NCI-H510A (cell line): ENCODE measurements at regions not wholly inside any gene's neighbourhood (a gene's known extent, or its start where the extent isn't known, plus 50 kb on each side); places are given as distances from the start of the nearest gene placed in this dataset.
"Not testable (repeated sequence)": the region's sequence is repeated elsewhere in the genome, so short reads cannot be mapped to it uniquely, and the experiment has no call there.

ENCODE experiments used
- DNase-seq: peaks from one replicate; lab custom pipeline; 2025; lab: John Stamatoyannopoulos, UW

DNA sequence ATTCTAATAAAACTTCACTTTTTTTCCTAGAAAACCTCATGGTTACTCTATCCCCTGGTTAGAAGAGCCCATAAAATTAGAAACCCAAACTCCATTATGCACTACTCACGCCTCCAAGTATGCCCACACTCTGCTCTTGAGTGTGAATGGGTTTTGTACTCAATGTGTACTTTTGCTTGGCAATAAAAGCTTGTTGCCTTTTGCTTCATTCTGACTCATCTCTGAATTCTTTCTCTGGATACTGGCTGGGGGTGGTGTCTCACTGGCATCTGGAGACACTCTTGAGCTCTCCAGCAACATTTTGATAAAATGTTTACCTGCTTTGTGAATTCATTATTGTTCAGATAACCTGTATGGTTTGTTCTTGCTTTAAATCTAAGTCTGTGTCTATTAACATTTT is 963.3 kb downstream of the TRAM1L1 start:
- DNase-seq = no peak

DNA sequence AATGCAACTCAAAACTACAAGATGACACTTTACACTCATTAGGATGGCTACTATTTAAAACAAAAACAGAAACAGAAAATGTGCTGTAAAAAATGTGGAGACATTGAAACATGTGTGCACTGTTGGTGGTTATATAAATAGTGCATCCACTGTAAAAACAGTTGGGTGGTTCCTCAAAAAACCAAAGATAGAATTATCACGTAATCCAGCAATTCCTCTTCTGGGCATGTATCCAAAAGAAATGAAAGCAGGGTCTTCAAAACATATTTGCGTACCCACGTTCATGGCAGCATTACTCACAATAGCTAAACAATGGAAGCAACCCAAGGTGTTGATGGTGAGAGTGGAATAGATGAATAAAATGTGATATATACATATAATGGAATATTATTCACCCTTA is 967.2 kb downstream of the TRAM1L1 start:
- no peak for DNase-seq

DNA sequence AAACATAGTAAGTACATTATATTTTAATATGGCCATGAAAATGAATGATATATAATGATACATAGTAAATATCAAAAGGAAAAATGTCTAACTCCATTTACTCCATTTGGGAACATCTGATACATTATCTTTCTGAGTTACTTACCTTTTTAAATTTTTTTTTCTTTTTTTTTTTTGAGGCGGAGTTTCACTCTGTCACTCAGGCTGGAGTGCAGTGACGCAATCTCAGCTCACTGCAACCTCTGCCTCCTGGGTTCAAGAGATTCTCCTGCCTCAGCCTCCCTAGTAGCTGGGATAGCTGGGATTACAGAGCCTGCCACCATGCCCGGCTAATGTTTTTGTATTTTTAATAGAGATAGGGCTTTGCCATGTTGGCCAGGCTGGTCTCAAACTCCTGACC is 972.5 kb downstream of the TRAM1L1 start:
- DNase-seq = not testable (repeated sequence)

DNA sequence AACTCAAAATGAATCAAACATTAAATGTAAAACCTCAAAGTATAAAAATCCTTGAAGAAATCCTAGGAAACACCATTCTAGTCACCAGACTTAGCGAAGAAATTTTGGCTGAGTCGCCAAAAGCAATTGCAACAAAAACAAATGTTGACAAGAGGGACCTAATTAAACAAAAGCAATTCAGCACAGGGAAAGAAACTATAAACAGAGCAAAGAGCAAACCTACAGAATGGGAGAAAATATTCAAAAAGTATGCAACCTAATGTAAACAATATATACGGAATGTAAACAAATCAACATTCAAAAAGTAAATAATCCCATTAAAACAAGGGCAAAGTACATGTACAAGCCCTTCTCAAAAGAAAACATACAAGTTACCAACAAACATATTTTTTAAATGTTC is 974.7 kb downstream of the TRAM1L1 start:
- no peak for DNase-seq

DNA sequence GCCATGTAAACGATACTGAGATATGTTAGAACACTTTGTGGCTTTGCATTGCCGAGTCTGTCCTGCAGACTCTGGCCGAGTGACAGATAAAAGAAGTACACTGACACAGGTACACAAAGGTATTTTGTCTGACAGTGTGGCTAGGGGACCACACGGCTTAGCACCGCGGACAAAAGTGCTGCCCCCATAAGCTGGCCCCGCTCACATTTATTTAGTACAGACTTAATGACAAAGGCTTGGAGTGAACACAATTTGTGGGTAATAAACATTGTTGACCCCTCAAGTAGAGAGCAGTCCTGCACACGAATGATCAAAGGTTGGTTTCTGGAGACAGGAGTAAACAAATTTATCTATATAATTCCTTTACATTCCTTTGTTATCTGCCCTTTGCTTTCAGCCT is 976.8 kb downstream of the TRAM1L1 start:
- no peak for DNase-seq

DNA sequence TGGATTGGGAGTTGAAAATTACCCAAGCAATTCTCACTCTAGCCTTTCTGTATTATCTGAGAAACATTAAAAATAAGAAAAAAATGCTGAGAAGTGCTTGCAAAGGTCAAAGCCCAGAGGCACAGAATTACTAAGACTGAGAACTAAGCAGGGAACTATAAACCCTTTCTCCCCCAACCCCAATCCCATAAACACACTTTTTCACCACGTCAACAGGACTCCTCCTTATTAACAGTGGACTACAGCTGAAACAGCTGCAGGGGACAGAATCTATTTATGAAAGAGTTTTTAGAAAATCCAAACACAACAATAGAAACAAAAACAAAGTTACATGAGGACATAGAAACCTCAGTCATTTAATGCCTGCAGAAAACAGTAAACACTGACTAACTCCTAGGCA is 984.1 kb downstream of the TRAM1L1 start:
- DNase-seq = no peak

DNA sequence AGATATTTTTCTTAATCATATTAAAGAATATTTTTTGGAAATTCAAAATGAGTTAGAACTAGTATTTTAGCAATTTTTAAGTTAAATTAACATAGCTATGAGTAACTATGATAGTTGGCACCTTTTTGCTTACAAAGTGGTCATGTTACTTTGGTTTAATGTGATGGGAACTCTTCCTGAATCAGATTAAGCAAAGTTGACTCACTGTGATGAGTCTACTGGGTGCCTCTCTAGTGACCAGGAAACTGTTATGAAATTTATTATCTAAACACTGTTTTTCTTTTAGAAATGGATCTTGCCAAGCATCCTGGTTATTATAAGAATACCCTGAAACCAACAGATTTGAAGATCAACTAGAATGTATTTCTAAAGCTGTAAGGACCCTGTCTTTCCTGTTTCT is 985.8 kb downstream of the TRAM1L1 start:
- DNase-seq = no peak

DNA sequence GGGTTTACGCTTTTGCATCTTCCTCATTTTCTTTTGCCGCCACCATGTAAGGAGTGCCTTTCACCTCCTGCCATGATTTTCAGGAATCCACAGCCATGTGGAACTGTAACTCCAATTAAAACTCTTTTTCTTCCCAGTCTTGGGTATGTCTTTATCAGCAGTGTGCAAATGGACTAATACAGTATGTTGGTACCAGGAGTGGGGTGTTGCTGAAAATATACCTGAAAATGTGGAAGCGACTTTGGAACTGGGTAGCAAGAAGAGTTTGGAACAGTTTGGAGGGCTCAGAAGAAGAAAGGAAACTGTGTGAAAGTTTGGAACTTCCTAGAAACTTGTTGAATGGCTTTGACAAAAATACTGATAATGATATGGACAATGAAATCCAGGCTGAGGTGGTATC is 983.9 kb upstream of the NDST4 start:
- DNase-seq = not testable (repeated sequence)

DNA sequence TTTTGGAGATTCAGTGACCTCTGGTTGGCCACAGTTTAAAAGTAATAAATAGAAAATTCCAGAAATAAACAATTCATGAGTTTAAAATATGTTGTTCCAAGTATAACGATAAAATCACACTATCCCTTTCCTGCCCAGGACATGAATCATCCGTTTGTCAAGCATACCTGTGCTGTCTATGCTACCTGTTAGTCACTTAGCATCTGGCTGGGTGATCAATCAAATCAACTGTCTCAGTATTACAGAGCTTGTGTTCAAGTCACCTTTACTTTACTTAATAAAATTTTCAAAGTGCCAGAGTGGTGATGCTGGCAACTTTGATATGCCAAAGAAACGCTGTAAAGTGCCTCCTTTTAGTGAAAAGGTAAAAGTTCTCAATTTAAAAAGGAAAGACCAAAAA is 979.5 kb upstream of the NDST4 start:
- no peak for DNase-seq

DNA sequence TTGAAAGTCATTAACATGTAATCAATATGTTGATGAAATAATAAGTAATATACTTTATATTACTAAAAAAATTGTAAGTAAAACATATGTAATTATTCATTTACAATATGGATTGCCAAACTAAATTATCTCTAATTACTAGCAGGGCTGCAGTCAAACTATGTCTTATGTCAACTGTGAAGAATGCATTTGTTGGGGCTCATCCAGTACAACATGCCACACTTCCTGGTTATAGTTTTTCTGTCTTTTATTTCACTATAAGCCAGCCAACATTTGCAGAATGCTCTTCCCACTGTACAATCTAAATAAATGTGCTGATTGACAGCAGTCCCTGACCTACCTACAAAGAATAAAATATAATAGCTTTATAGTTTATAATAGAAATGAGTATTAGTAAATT is 975.4 kb upstream of the NDST4 start:
- DNase-seq = no peak

DNA sequence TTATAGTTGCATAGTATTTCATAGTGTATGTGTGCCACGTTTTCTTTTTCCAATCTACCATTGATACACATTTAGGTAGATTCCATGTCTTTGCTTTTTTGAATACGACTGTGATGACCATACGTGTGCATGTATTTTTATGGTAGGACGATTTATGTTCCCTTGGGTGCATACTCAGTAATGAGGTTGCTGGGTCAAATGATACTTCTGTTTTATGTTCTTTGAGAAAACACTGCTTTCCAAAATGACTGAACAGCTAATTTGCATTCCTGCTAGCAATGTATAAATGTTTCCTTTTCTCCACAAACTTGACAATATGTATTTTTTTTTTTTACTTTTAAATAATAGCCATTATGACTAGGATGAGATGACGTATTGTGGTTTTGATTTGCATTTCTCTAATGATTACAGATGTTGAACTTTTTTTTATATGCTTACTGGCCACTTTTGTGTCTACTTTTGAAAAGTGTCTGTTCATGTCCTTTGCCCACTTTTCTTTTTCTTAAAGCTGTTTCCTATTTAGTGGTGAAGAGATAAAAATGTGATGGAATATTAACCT is 969.5 kb upstream of the NDST4 start:
- DNase-seq = no peak

DNA sequence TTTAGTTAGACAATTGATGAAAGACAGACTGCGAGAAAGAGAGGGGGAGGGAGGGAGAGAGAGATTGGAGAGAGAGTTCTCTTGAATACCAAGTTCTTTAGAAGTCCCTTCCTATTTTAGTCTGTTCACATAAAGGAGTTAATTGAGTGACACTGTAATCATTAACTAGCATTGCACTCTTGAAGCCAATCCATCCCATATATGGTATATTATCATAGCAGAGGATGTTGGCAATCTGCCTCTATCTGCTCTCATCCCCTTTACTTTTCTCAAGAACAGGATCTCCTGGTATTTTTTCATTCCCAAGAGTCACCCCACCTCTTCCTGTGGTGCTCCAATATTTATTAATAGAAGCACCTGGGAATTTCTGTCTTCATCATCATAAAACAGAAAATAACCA is 959.6 kb upstream of the NDST4 start:
- DNase-seq = no peak

DNA sequence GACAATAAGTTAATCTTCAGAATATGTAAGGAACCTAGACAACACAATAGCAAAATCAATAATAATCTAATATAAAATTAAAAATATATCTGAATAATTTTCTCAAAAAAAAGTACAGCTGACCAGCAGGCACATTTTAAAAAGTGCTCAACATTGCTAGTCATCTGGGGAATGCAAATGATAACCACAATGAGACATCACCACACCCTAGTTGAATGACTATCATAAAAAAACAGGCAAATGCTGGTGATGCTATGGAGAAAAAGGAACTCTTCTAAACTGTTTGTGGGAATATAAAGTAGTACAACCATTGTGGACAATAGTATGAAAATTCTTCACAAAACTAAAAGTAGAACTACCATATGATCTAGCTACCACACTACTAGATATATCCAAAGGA is 956.9 kb upstream of the NDST4 start:
- no peak for DNase-seq

DNA sequence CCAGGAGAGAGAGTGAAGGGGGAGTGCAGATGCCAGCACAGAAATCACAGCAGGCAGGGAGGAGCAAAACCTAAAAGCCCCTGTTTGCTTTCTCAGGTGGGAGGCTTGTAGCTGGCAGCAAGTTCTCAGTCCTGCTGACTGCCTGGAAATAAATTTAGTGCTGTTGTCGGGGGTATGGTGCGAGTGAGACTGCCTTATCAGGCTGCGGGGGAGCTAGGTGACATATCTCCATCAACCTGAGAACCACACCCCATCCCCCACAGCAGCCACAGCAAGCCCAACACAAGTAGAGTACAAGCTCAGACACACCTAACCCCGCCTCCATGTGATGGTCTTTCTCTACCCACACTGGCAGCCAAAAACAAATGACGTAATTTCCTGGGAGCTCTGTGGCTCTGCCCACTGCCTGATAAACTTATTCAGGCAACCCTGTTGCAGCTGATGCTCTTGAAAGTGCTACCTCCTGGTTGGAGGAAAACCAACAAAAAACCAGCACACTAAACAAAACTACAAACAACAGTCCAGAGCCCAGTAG is 953.4 kb upstream of the NDST4 start:
- DNase-seq = no peak

DNA sequence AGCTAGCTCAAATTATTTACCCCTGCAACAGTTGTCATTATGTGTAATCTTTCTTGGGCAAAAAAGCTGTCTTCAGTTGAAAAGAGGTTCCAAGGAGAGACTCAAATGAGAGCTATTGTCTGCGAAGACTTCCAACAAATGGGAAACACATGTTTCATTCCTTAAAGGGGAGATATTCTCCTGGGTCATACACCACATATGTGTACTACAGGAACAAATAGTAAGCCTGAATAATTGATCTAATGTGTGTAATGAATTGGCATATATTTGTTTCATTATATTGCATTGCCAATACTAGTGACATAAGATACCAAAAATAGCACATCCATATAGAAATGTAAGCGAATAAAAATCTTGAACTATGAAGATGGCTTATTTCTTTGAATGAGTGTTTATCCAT is 950.9 kb upstream of the NDST4 start:
- DNase-seq = no peak

DNA sequence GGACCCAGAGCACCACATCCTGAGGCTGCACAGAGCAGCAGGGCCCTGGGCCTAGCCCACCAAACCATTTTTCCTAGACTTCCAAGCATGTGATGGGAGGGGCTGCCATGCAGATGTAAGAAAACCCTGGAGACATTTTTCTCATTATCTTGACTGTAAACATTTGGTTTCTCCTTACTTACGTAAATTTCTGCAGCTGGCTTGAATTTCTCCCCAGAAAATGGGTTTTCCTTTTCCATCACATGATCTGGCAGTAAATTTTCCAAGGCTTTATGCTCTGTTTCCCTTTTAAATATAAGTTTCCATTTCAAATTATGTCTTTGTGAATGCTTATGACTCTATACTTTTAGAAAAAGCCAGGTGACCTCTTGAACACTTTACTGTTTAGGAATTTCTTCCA is 945.9 kb upstream of the NDST4 start:
- DNase-seq = no peak

DNA sequence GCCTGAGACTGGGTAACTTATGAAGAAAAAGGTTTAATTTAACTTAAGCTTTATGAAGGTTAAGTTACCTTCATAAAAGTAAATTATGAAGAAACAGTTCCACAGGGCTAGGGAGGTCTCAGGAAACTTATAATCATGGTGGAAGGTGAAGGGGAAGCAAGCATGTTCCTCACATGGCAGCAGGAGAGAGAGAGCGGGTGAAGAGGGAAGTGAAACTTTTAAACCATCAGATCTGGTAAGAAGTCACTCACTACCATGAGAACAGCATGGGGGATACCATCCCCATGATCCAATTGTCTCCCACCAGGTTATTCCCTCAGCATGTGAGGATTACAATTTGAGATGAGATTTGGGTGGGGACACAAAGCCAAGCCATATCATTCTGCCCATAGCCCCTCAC is 944.7 kb upstream of the NDST4 start:
- no peak for DNase-seq

DNA sequence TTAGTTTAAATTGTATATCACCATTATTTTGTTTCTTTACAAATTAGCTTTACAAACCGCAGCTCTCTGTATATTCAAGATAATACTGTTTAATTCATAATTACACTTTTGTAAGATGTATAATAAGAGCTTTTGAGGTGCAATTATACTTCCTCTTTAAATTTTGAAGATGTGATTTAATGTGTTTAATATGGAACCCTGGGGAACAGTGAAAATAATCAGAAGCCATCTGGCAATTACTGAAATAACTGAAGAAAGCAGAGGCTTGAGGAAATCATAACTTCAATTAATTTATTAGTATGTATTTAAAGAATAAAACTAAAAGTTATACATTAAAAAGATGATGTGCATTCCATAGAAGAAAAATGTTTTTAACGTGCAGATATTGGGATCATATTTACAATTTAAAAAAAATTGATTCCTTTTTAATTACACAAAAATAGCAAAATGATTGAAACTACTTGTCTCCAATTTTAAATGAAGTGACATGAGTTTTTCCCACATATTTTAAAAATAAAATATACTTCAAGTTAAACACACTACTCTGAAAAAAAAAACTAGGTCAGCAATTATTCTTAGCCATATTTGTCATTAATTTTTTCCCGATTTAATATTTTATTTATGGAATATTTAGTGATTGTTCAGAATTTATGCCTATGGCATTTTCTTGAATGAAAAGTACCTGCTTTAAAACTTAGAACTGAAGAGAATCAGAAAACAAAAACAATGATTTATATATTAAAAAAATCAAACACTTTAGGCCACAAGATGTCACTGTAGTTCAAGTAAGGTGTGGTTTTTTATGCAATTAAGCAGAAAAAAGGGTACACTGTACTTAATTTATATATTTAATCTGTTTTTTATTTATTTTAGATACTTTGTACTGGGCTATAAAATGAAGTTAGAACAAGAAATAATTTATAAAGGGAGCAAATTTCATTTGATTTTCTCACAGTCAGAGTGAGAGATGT is 942.7 kb upstream of the NDST4 start:
- no peak for DNase-seq

DNA sequence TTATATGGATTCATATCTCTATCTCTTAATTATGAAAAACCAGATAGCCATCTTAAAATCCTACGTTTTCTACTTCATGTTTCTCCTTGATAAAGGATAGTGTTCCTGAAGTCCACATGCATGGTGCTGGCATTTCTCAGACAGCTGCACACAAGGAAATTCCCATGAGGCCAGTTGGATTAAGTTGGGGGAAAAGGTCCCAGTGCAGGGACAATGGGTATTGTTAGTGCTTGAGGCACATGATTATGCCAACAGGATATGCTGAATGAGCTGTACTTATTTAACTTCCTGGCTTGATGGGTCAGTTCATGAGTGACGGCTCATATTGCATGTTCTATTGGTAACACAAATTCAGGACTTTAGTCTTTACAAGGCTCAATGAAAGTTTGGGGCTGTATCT is 913.9 kb upstream of the NDST4 start:
- no peak for DNase-seq

DNA sequence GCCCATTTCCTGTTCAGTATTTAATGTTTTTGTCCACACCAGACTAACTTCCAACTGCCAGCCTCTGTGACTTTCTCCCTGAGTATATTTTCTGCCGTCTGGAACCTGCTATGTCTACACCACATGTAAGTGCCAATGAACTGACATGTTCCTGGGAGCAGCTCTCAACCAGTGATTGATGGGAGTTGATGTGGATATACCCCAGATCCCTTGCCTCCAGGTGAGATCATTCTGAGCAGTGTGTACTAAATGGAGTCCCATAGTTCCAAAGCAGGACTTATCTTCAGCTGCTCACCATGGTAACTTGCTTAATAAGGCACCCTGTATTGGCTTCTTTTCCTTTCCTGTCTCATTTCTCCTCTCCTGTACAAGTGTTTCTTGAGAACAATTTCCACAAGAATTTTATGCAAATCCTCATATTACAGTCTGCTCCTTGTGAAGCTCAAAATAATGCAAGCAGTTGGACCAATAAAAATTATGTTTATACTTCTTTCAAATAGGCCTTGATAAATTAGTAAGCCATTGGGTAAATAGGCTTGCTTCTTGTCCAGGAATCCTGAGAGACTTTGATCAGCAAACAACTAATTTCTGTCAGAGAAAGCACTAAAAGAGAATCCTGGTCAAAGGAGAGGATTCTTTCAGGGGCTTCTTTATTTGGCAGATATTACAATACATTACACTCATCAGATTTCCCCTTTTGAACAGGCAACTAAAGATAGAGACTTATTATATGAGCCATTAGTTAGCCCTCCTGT is 911.7 kb upstream of the NDST4 start:
- DNase-seq = no peak

DNA sequence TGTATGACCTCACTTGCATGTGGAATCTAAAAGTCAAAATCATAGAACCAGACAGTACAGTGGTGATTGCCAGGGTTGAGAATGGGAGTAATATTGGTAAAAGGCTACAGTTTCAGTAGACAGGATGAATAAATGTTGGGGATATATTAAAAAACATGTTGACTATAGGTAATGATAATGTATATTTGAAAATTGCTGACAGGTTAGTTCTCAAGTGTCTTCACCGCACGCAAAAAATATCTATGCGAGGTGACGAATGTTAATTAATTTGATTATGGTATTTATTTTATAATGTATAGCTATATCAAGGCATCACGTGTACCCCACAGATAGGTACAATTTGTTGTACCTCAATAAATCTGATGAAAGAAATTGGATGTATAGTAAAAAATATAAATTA is 909.6 kb upstream of the NDST4 start:
- DNase-seq = no peak

DNA sequence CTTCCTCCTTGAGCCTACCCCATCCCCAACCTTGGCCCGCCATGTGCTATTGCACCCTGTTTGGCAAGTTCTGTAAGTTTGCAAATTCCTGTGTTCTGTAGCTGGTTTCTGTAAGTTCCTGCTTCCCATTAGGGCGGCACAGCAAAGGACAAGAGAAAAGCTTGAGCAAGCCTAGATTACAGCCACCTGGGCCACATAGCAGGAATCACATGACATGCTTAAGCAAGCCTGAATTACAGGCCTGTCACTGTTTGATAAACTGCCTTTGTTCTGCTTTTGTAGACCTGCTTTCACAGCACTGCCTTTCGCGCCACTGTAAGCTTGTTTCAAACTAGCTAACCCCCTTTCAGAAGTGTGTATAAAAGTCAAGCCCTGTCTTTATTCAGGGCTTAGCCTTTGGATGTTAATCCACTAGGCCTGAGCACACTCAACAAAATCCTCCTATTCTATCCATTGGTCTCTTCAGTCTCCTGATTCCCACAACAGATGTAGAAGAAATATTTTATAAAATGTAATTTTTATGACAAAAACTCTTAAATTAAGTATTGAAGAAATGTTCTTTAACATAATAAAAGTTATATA is 906.8 kb upstream of the NDST4 start:
- DNase-seq = no peak
